ENCODE measurements at regions not wholly inside any gene's neighbourhood (a gene's known extent, or its start where the extent isn't known, plus 50 kb on each side); places are given as distances from the start of the nearest gene placed in this dataset.
"Not testable (repeated sequence)": the region's sequence is repeated elsewhere in the genome, so short reads cannot be mapped to it uniquely, and the experiment has no call there.

DNA sequence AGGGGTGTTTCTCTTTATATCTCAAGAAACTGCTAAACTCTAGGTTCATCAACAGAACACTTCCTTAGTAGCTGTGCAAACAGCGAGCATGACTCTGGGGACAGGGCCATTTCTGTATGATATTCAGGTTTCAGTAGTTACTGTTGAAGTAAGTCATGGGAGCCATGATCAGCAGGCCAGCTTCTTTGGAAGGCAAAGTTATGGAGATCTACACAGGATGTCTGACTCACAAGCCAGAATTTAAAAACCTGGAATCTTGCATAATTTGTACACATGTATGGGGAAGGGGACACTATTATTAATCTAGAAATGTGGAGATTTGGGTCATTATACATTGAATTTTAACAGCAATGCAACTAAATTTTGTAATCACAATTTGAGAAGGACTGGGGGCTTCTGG lies 187.8 kb upstream of the NR3C2 start:
- no peak overlapping the region for H3K4me3 ChIP-seq (replicated peaks; ENCODE audit: low read depth, low read length)
- TF ChIP-seq CTCF (IDR thresholded peaks at IDR 0.05; ENCODE audit: insufficient read depth, low read length, poor library complexity, severe bottlenecking): no peak
- DNase-seq (ENCODE audit: extremely low read depth, insufficient read length): no peak
- no peaks in the 10 kb centered on the region for H3K36me3 ChIP-seq (ENCODE audit: control insufficient read depth, insufficient read depth, low read length)
- H3K27me3 ChIP-seq (replicated peaks; ENCODE audit: control insufficient read depth, insufficient read depth, low read length): no peaks in the 10 kb centered on the region

- no peaks in the 10 kb centered on the region for H3K36me3 ChIP-seq (ENCODE audit: control insufficient read depth, insufficient read depth, low read length)
- no peak overlapping the region for H3K4me3 ChIP-seq (replicated peaks; ENCODE audit: low read depth, low read length)
- H3K27me3 ChIP-seq (replicated peaks; ENCODE audit: control insufficient read depth, insufficient read depth, low read length): no peaks in the 10 kb centered on the region
- no peak for TF ChIP-seq CTCF (IDR thresholded peaks at IDR 0.05; ENCODE audit: insufficient read depth, low read length, poor library complexity, severe bottlenecking)
- DNase-seq (ENCODE audit: extremely low read depth, insufficient read length): no peak
Measured at GRCh38 chr4:148618856-148619255, 176.6 kb upstream of the NR3C2 start.

- DNase-seq (ENCODE audit: extremely low read depth, insufficient read length): no peak
- Histone ChIP-seq H3K27me3 (replicated peaks; ENCODE audit: control insufficient read depth, insufficient read depth, low read length) (no peaks in the 10 kb centered on the region), H3K4me3 (replicated peaks; ENCODE audit: low read depth, low read length) (no peak overlapping the region), H3K36me3 (ENCODE audit: control insufficient read depth, insufficient read depth, low read length) (no peaks in the 10 kb centered on the region)
- no peak for TF ChIP-seq CTCF (IDR thresholded peaks at IDR 0.05; ENCODE audit: insufficient read depth, low read length, poor library complexity, severe bottlenecking)
Measured at GRCh38 chr4:148608968-148609367, 166.8 kb upstream of the NR3C2 start.

DNA sequence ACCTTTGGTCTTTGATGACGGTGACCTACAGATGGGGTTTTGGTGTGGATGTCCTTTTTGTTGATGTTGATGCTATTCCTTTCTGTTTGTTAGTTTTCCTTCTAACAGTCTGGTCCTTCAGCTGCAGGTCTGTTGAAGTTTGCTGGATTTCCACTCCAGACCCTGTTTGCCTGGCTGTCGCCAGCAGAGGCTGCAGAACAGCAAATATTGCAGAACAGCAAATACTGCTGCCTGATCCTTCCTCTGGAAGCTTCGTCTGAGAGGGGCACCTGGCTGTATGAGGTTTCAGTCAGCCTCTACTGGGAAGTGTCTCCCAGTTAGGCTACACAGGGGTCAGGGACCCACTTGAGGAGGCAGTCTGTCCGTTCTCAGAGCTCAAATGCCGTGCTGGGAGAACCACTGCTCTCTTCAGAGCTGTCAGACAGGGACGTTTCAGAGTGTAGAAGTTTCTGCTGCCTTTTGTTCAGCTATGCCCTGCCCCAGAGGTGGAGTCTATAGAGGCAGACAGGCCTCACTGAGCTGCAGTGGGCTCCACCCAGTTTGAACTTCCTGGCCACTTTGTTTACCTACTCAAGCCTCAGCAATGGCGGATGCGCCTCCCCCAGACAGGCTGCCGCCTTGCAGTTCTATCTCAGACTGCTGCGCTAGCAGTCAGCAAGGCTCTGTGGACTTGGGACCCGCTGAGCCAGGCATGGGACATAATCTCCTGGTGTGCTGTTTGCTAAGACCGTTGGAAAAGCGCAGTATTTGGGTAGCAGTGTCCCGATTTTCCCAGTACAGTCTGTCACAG lies 156.4 kb upstream of the NR3C2 start:
- not testable (repeated sequence) for H3K27me3 ChIP-seq (replicated peaks; ENCODE audit: control insufficient read depth, insufficient read depth, low read length); DNase-seq (ENCODE audit: extremely low read depth, insufficient read length); H3K4me3 ChIP-seq (replicated peaks; ENCODE audit: low read depth, low read length); H3K36me3 ChIP-seq (ENCODE audit: control insufficient read depth, insufficient read depth, low read length)

DNA sequence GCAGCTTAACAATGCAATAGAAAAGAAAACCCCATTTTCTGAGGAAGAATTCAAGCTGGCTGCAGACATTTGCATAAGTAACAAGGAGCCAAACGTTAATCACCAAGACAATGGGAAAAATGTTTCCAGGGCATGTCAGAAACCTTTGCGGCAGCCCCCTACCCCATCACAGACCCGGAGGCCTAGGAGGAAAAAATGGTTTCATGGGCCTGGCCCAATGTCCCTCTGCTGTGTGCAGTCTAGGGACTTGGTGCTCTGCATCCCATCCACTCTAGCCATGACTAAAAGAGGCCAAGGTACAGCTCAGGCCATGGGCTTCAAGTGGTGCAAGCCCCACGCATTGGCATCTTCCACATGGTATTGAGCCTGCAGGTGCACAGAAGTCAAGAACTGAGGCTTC lies 147.0 kb upstream of the NR3C2 start:
- Histone ChIP-seq H3K36me3 (ENCODE audit: control insufficient read depth, insufficient read depth, low read length) (no peaks in the 10 kb centered on the region), H3K27me3 (replicated peaks; ENCODE audit: control insufficient read depth, insufficient read depth, low read length) (no peaks in the 10 kb centered on the region), H3K4me3 (replicated peaks; ENCODE audit: low read depth, low read length) (no peak overlapping the region)
- no peak for TF ChIP-seq CTCF (IDR thresholded peaks at IDR 0.05; ENCODE audit: insufficient read depth, low read length, poor library complexity, severe bottlenecking)
- no peak for DNase-seq (ENCODE audit: extremely low read depth, insufficient read length)

- DNase-seq (ENCODE audit: extremely low read depth, insufficient read length): no peak
- Histone ChIP-seq H3K4me3 (replicated peaks; ENCODE audit: low read depth, low read length) (no peak overlapping the region), H3K36me3 (ENCODE audit: control insufficient read depth, insufficient read depth, low read length) (no peaks in the 10 kb centered on the region), H3K27me3 (replicated peaks; ENCODE audit: control insufficient read depth, insufficient read depth, low read length) (no peaks in the 10 kb centered on the region)
- TF ChIP-seq CTCF (IDR thresholded peaks at IDR 0.05; ENCODE audit: insufficient read depth, low read length, poor library complexity, severe bottlenecking): no peak
Measured at GRCh38 chr4:148575577-148575976, 133.4 kb upstream of the NR3C2 start.
